Brain microvascular endothelial cell (primary cell): ENCODE measurements at regions not wholly inside any gene's neighbourhood (a gene's known extent, or its start where the extent isn't known, plus 50 kb on each side); places are given as distances from the start of the nearest gene placed in this dataset.

Source experiments
- DNase-seq: peaks from one replicate; pipeline ENCODE4 v3.0.0-alpha.2; 2020
- H3K27ac ChIP-seq: fragments of 250-450 bp; sonication (Bioruptor Pico); 2 replicates; pipeline ENCODE4 v1.5.1; 2020; ENCODE audit warnings: mild to moderate bottlenecking, moderate library complexity
- H3K27me3 ChIP-seq: fragments of 250-450 bp; sonication (Bioruptor Pico); replicated peaks from 2 replicates; pipeline ENCODE4 v1.5.1; 2020; ENCODE audit warnings: mild to moderate bottlenecking
- H3K36me3 ChIP-seq: fragments of 250-450 bp; sonication (Bioruptor Pico); replicated peaks from 2 replicates; pipeline ENCODE4 v1.5.1; 2020; ENCODE audit warnings: mild to moderate bottlenecking
- H3K4me3 ChIP-seq: 2 replicates; pipeline ENCODE4 v1.5.1; 2011; ENCODE audit warnings: low read depth, mild to moderate bottlenecking, control low read depth, low read length, moderate library complexity
- in situ Hi-C: cut with HindIII; loops from 2 replicates; pipeline ENCODE4 v1.10.0; 2017; ENCODE audit warnings: low sequenced_read_pairs, low pct_ligation_motif_present
- TF ChIP-seq, protein P1 (sequence below): IDR thresholded peaks from 2 replicates; pipeline ENCODE4 v1.5.1; 2011; ENCODE audit warnings: low read depth, mild to moderate bottlenecking, moderate library complexity, low read length, control low read depth, inconsistent platforms; ENCODE audit errors: missing control alignments

DNA sequence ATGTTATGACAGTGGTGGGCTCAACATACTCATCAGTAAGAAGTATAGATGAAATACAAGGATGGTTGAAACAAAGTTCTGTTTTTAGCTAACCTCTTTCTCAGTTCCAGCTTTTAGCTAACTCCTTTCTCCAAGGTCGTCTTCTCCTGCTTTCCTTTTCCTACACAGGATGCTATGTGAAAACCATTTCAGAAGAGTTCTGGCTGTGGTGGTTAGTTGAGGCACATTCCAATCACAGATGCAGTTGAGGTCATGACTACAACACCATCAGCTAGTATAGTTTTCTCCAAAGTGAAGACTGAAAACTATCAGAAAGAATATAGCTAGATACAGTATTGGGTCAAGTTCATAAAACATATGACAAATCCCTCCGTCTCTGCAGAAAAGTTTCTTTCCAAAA lies 477.7 kb upstream of the C9orf72 start:
- no peak for DNase-seq
- Histone ChIP-seq H3K27me3 (no peaks in the 10 kb centered on the region), H3K4me3 (no peak overlapping the region), H3K27ac (no peak overlapping the region), H3K36me3 (no peaks in the 10 kb centered on the region)
- in situ Hi-C loops = loop anchor here (25.0 kb wide), 1 partner anchor 314 kb away; no protein-coding TSS in a partner anchor
- TF ChIP-seq, protein P1, sequence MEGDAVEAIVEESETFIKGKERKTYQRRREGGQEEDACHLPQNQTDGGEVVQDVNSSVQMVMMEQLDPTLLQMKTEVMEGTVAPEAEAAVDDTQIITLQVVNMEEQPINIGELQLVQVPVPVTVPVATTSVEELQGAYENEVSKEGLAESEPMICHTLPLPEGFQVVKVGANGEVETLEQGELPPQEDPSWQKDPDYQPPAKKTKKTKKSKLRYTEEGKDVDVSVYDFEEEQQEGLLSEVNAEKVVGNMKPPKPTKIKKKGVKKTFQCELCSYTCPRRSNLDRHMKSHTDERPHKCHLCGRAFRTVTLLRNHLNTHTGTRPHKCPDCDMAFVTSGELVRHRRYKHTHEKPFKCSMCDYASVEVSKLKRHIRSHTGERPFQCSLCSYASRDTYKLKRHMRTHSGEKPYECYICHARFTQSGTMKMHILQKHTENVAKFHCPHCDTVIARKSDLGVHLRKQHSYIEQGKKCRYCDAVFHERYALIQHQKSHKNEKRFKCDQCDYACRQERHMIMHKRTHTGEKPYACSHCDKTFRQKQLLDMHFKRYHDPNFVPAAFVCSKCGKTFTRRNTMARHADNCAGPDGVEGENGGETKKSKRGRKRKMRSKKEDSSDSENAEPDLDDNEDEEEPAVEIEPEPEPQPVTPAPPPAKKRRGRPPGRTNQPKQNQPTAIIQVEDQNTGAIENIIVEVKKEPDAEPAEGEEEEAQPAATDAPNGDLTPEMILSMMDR = no peak

DNA sequence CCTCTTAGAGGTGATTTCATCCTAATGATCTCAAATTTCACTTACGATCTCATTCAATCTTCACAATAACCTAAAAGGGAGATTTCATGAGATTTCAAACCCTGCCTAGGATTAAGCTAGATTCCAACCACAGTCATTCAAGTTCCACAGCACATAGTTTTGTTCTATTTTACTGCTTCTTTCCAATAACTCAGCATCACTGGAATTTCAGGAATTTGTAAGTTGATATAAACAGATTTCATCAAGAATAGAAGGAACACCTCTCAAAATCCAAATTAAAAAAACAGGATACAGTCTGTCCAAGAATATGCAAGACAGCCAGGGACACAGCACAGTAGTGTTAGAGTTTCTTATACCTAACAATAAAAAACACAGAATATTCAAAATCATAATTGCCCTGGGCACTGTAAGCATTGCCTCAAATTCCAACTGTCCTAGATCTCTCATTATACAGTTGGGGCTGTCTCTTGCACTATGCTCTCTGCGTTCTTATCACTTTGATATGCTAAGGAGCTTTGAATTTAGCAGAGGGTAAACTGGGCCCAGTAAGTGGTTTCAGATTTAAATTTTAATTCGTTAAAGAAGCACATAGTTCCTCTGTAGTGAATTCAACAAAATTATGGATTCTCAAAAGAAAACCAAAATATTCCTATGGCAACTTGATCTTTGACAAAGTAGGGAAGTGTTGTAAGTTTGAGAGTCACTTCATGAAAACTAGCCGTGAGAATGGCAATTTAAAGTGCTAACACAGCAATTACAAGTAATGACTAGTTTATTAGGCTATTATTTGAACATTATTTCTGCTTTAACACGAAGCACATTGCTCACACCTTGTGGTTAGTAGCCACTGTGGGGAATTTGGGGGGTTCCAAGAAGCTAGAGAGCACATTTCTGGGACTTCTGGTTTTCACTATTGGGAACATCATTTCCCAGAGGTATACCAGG lies 478.6 kb upstream of the C9orf72 start:
- H3K36me3 ChIP-seq = no peaks in the 10 kb centered on the region
- H3K27me3 ChIP-seq = no peaks in the 10 kb centered on the region
- DNase-seq = no peak
- TF ChIP-seq, protein P1 = no peak
- H3K27ac ChIP-seq = no peak overlapping the region
- no peak overlapping the region for H3K4me3 ChIP-seq
- in situ Hi-C loops = loop anchor here (25.0 kb wide), 1 partner anchor 315 kb away; no protein-coding TSS in a partner anchor

DNA sequence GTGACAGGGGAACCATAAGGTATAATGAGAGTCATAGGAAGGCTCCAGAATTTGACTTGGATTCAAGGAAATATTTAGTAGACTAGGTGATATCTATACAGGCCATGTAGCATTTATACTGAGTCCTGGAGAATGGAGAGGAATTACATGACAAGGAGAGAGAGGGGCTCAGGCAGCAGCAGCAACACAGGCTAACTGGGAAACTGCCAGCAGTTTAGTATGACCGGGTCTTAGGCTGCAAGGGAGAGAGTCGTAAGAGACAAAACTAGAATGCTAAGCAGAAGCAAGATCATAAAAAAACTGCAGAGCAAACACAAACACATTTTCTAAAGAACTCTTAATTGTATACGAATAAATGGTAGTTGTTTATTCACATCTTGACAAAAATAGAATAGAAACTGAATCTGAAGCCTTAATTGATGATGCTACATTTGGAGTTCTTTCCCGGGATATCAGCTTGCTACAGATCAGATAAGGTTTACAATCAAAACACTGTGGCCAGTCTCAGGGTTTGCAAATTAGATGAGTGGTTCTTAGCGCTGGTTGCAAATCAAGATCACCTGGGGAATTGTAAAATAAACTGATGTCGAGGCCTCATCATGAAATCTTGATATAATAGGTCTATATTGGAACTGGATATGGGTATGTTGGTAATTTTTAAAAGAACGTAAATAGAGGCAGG lies 480.0 kb upstream of the C9orf72 start:
- no peak for DNase-seq
- no peak overlapping the region for H3K4me3 ChIP-seq
- H3K27me3 ChIP-seq = no peaks in the 10 kb centered on the region
- no peaks in the 10 kb centered on the region for H3K36me3 ChIP-seq
- TF ChIP-seq, protein P1 = no peak
- H3K27ac ChIP-seq = no peak overlapping the region
- in situ Hi-C loops = loop anchor here (25.0 kb wide), 1 partner anchor 316 kb away; no protein-coding TSS in a partner anchor

DNA sequence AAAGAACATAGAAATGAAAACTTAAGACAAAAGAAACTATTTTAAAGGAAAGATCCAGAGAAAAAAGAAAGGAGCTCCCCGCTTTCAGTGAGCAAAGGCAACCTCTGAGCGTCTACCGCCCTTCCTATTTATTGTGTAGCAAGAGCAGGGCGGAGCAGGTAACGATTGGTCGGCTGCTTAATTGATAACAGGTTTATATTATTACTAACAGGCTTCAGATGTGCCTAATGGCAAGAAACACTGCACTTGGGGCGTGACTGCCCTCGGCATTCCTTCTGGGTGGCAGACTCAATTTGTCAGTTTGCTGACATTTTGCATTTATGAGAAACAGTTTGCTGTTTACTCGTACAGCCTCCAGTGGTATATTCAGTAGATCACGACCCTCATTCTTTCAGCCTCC lies 482.7 kb upstream of the C9orf72 start:
- no peak for DNase-seq
- no peaks in the 10 kb centered on the region for H3K27me3 ChIP-seq
- H3K27ac ChIP-seq = no peak overlapping the region
- H3K36me3 ChIP-seq = no peaks in the 10 kb centered on the region
- H3K4me3 ChIP-seq = no peak overlapping the region
- in situ Hi-C loops = loop anchor here (25.0 kb wide), 1 partner anchor 319 kb away; no protein-coding TSS in a partner anchor
- TF ChIP-seq, protein P1 = no peak

DNA sequence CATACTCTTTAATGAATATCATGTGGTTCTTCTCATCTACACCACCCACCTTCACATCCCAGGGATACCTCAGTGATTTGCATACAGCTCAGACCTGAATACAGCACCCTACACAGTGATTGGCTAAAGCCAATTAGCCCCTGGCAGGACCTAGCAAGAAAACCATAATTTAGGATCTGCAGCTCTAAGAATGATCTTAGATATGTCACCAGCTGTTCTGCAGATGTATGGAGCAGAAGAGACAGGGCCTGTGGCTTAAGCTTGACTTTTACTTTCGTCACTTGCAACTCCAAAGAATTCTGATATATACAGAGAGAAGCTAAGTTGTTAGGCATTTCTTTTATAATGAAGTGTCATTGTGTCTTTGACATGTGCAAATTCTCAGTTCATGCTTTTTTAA lies 483.2 kb upstream of the C9orf72 start:
- TF ChIP-seq, protein P1 = no peak
- no peak for DNase-seq
- no peaks in the 10 kb centered on the region for H3K36me3 ChIP-seq
- H3K4me3 ChIP-seq = no peak overlapping the region
- in situ Hi-C loops = loop anchor here (25.0 kb wide), 1 partner anchor 319 kb away; no protein-coding TSS in a partner anchor
- no peak overlapping the region for H3K27ac ChIP-seq
- no peaks in the 10 kb centered on the region for H3K27me3 ChIP-seq
